ENCODE measurements at regions not wholly inside any gene's neighbourhood (a gene's known extent, or its start where the extent isn't known, plus 50 kb on each side); places are given as distances from the start of the nearest gene placed in this dataset.
A peak's percentile ranks its signal among the peaks of the same experiment; 100 is the strongest.

DNA sequence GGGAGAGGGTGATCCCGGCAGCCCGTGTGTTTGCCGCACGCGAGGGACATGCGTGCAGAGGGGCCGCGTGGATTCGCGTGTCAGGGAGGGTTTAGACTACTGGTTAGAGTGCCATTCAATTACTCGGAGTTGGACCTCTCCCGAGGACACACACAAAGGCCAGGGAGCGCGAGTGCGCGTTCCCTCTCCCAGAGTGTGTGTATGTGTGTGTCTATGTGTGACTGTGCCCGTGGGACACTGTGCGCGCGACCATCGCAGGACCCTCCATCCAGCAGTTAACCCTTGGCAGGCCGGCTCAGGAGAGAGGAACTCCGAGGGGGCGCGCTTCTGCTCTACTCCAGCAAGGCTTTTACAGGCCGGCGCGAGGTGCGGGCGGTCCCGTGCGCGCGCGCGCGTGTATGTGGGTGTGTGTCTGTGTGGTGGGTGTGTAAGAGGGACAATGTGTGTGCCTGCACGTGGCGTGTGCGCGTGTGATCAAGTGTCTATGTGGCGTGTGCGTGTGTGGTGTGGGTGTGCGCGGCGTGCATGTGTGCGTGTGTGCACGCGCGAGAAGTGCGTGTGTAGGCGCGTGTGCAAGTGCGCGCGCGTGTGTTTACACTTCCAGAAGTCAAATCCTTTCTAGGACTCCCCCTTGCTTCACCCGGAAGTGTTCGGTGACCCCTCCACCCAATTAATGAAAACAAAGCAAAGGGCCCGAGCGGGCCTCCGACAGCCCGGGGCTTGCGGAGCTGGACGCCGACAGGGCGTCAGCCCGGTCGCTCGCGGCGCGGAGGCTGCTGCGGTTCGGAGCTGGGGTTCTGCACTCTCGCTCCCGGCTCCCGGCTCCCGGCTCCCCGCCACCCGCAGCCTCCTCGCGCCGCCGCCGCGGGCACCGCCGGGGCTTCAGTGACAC, 75.3 kb upstream of the TBCA start:
- DNase-seq, result peak; percentile 25 to 75 (median 75)
- intact Hi-C loops (cut with DNase I), result no loop called here
- H3K27me3 ChIP-seq (ENCODE audit: control insufficient read depth, insufficient read depth), result no peaks in the 10 kb centered on the region
- peaks cover 1% of the 10 kb centered on the region for H3K4me1 ChIP-seq (ENCODE audit: control insufficient read depth, insufficient read depth, low read length)
- 8% methylated on average over 89 of the region's 89 CpGs for WGBS
- peak overlapping the region; percentile 86 for H3K4me3 ChIP-seq (ENCODE audit: low read length)
- no peak overlapping the region for H3K27ac ChIP-seq (ENCODE audit: low read length)
- peak; percentile 68 to 69 for ATAC-seq
- no peaks in the 10 kb centered on the region for H3K9me3 ChIP-seq (ENCODE audit: control insufficient read depth, low read length)

- intact Hi-C loops (cut with DNase I), result no loop called here
- 78% methylated on average over 30 of the region's 30 CpGs for WGBS
- Histone ChIP-seq H3K4me3 (ENCODE audit: low read length) (no peak overlapping the region), H3K27ac (ENCODE audit: low read length) (no peak overlapping the region), H3K9me3 (ENCODE audit: control insufficient read depth, low read length) (no peaks in the 10 kb centered on the region), H3K4me1 (ENCODE audit: control insufficient read depth, insufficient read depth, low read length) (peaks cover 1% of the 10 kb centered on the region), H3K27me3 (ENCODE audit: control insufficient read depth, insufficient read depth) (no peaks in the 10 kb centered on the region)
- no peak for DNase-seq
- ATAC-seq, result no peak
Measured at GRCh38 chr5:77850536-77851175, 74.5 kb upstream of the TBCA start.

GRCh38 chr5:77849308-77849900, 73.3 kb upstream of the TBCA start:
- ATAC-seq (no peak), DNase-seq (no peak)
- H3K4me3 ChIP-seq (ENCODE audit: low read length), result no peak overlapping the region
- H3K27ac ChIP-seq (ENCODE audit: low read length), result no peak overlapping the region
- intact Hi-C loops (cut with DNase I), result no loop called here
- peaks cover 1% of the 10 kb centered on the region for H3K4me1 ChIP-seq (ENCODE audit: control insufficient read depth, insufficient read depth, low read length)
- WGBS, result 93% methylated on average over 6 of the region's 6 CpGs
- H3K9me3 ChIP-seq (ENCODE audit: control insufficient read depth, low read length), result no peaks in the 10 kb centered on the region
- no peaks in the 10 kb centered on the region for H3K27me3 ChIP-seq (ENCODE audit: control insufficient read depth, insufficient read depth)

- Histone ChIP-seq H3K27me3 (ENCODE audit: control insufficient read depth, insufficient read depth) (no peaks in the 10 kb centered on the region), H3K9me3 (ENCODE audit: control insufficient read depth, low read length) (no peaks in the 10 kb centered on the region), H3K27ac (ENCODE audit: low read length) (no peak overlapping the region), H3K4me3 (ENCODE audit: low read length) (no peak overlapping the region), H3K4me1 (ENCODE audit: control insufficient read depth, insufficient read depth, low read length) (peaks cover 1% of the 10 kb centered on the region)
- intact Hi-C loops (cut with DNase I), result no loop called here
- DNase-seq (no peak), ATAC-seq (no peak)
- 80% methylated on average over 7 of the region's 7 CpGs for WGBS
Measured at GRCh38 chr5:77847814-77848290, 71.7 kb upstream of the TBCA start.

- ATAC-seq (no peak), DNase-seq (no peak)
- Histone ChIP-seq H3K9me3 (ENCODE audit: control insufficient read depth, low read length) (no peaks in the 10 kb centered on the region), H3K4me1 (ENCODE audit: control insufficient read depth, insufficient read depth, low read length) (peaks cover 1% of the 10 kb centered on the region), H3K27me3 (ENCODE audit: control insufficient read depth, insufficient read depth) (no peaks in the 10 kb centered on the region), H3K4me3 (ENCODE audit: low read length) (no peak overlapping the region), H3K27ac (ENCODE audit: low read length) (no peak overlapping the region)
- intact Hi-C loops (cut with DNase I), result no loop called here
- 79% methylated on average over 9 of the region's 9 CpGs for WGBS
Measured at GRCh38 chr5:77847129-77847460, 71.0 kb upstream of the TBCA start.

- intact Hi-C loops (cut with DNase I), result no loop called here
- Histone ChIP-seq H3K4me3 (ENCODE audit: low read length) (no peak overlapping the region), H3K27ac (ENCODE audit: low read length) (no peak overlapping the region), H3K27me3 (ENCODE audit: control insufficient read depth, insufficient read depth) (no peaks in the 10 kb centered on the region), H3K9me3 (ENCODE audit: control insufficient read depth, low read length) (no peaks in the 10 kb centered on the region), H3K4me1 (ENCODE audit: control insufficient read depth, insufficient read depth, low read length) (peaks cover 1% of the 10 kb centered on the region)
- ATAC-seq (no peak), DNase-seq (no peak)
- 74% methylated on average over 29 of the region's 29 CpGs for WGBS
Measured at GRCh38 chr5:77846422-77847128, 70.4 kb upstream of the TBCA start.

- no peaks in the 10 kb centered on the region for H3K4me1 ChIP-seq (ENCODE audit: control insufficient read depth, insufficient read depth, low read length)
- H3K27ac ChIP-seq (ENCODE audit: low read length), result no peak overlapping the region
- H3K4me3 ChIP-seq (ENCODE audit: low read length), result no peak overlapping the region
- H3K27me3 ChIP-seq (ENCODE audit: control insufficient read depth, insufficient read depth), result no peaks in the 10 kb centered on the region
- H3K9me3 ChIP-seq (ENCODE audit: control insufficient read depth, low read length), result no peaks in the 10 kb centered on the region
- ATAC-seq, result no peak
- no peak for DNase-seq
- intact Hi-C loops (cut with DNase I), result no loop called here
- WGBS, result 88% methylated on average over 5 of the region's 5 CpGs
Measured at GRCh38 chr5:77845324-77845646, 69.1 kb upstream of the TBCA start.

- no peaks in the 10 kb centered on the region for H3K9me3 ChIP-seq (ENCODE audit: control insufficient read depth, low read length)
- H3K4me3 ChIP-seq (ENCODE audit: low read length), result peak overlapping the region; percentile 72
- intact Hi-C loops (cut with DNase I), result no loop called here
- H3K27me3 ChIP-seq (ENCODE audit: control insufficient read depth, insufficient read depth), result no peaks in the 10 kb centered on the region
- H3K27ac ChIP-seq (ENCODE audit: low read length), result no peak overlapping the region
- ATAC-seq (peak; percentile 74 to 75), DNase-seq (peak in 2 of 3 donors; percentile 49 to 60)
- 8% methylated on average over 48 of the region's 48 CpGs for WGBS
- H3K4me1 ChIP-seq (ENCODE audit: control insufficient read depth, insufficient read depth, low read length), result no peaks in the 10 kb centered on the region
Measured at GRCh38 chr5:77844623-77845323, 68.6 kb upstream of the TBCA start.

DNA sequence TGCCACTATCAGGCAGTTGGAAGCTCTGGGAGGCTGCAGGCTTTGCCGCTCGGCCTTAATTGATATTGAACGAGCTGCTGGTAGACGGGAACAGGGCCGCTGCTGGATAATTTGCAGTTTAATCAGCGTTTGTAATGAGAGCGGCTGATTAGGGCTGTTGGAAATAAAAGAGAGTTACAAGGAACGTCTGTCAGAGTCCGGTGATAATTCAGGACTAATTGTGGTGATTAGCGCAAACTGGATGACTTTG, 68.2 kb upstream of the TBCA start:
- intact Hi-C loops (cut with DNase I), result no loop called here
- Histone ChIP-seq H3K27ac (ENCODE audit: low read length) (no peak overlapping the region), H3K27me3 (ENCODE audit: control insufficient read depth, insufficient read depth) (no peaks in the 10 kb centered on the region), H3K9me3 (ENCODE audit: control insufficient read depth, low read length) (no peaks in the 10 kb centered on the region), H3K4me3 (ENCODE audit: low read length) (peak overlapping the region; percentile 72), H3K4me1 (ENCODE audit: control insufficient read depth, insufficient read depth, low read length) (no peaks in the 10 kb centered on the region)
- 1% methylated on average over 10 of the region's 10 CpGs for WGBS
- DNase-seq (no peak), ATAC-seq (peak; percentile 50 to 55)

DNA sequence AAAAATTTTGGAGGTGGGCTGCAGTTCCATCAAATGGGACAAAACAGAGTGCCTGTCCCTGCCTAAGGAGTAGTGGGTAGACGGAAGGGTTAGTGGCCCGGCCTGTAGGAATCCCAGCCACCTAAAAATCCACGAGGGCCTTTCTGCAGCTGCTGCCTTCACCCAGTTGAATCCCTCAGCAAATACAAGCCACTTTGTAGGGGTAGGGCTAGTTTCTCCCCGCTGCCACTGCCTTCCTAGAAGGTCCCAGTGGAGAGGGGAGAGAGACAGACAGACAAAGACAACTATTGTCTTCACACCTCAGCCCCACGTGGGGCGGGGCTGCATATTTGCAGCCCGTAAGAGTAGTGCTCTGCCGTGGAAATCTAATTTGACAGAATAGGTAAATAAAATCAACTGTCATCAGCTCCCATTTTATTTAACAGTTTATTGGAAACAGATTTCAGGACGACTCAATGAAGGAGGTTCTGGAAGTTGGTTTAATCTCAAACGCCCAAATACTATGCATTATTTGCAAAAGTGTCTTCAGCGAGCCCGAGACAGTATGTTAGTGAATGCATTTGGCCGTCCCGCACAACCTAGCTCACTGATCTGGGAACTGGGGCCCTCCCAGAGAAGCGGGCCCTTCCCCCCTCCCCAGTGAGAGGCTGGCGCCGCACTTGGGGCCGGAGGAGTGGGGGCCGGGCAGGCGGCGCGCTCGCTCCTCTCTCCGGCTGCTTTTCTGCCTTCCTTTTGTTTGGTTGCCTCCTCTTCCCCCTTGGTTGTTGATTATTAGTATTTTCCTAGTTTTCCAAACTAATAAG, 67.6 kb upstream of the TBCA start:
- H3K27me3 ChIP-seq (ENCODE audit: control insufficient read depth, insufficient read depth), result no peaks in the 10 kb centered on the region
- DNase-seq (peak in 2 of 3 donors; percentile 60), ATAC-seq (peak; percentile 80 to 88)
- no peaks in the 10 kb centered on the region for H3K4me1 ChIP-seq (ENCODE audit: control insufficient read depth, insufficient read depth, low read length)
- H3K9me3 ChIP-seq (ENCODE audit: control insufficient read depth, low read length), result no peaks in the 10 kb centered on the region
- intact Hi-C loops (cut with DNase I), result no loop called here
- 31% methylated on average over 24 of the region's 24 CpGs for WGBS
- H3K4me3 ChIP-seq (ENCODE audit: low read length), result peak overlapping the region; percentile 72
- H3K27ac ChIP-seq (ENCODE audit: low read length), result no peak overlapping the region
